IPS DF 4.7 (cell line): ENCODE measurements at regions not wholly inside any gene's neighbourhood (a gene's known extent, or its start where the extent isn't known, plus 50 kb on each side); places are given as distances from the start of the nearest gene placed in this dataset.
"Not testable (repeated sequence)": the region's sequence is repeated elsewhere in the genome, so short reads cannot be mapped to it uniquely, and the experiment has no call there.

Source experiments
- DNase-seq: peaks from one replicate; pipeline ENCODE4 v3.0.0-alpha.2; 2013; ENCODE audit warnings: low spot score; ENCODE audit errors: extremely low read depth

GRCh38 chr15:37397266-37398022 is 297.1 kb upstream of the MEIS2 start:
- no peak for DNase-seq

GRCh38 chr15:37416103-37416502 is 315.8 kb upstream of the MEIS2 start:
- no peak for DNase-seq

- no peak for DNase-seq
These were observed 325.2 kb upstream of the MEIS2 start for GRCh38 chr15:37425541-37425940.

GRCh38 chr15:37427393-37427792 is 327.0 kb upstream of the MEIS2 start:
- DNase-seq: not testable (repeated sequence)

GRCh38 chr15:37446921-37447320 is 346.6 kb upstream of the MEIS2 start:
- no peak for DNase-seq

- DNase-seq: no peak
These were observed 352.1 kb upstream of the MEIS2 start for GRCh38 chr15:37452498-37452897.

GRCh38 chr15:37480482-37480881 is 380.1 kb upstream of the MEIS2 start:
- DNase-seq: no peak

GRCh38 chr15:37481126-37481525 is 380.8 kb upstream of the MEIS2 start:
- no peak for DNase-seq

- no peak for DNase-seq
These were observed 383.4 kb upstream of the MEIS2 start for GRCh38 chr15:37483779-37484178.

GRCh38 chr15:37485056-37485455 is 384.7 kb upstream of the MEIS2 start:
- DNase-seq: no peak

GRCh38 chr15:37490707-37491106 is 390.4 kb upstream of the MEIS2 start:
- no peak for DNase-seq

- DNase-seq: no peak
These were observed 416.3 kb upstream of the MEIS2 start for GRCh38 chr15:37516621-37517020.

- DNase-seq: no peak
These were observed 417.0 kb upstream of the MEIS2 start for GRCh38 chr15:37517191-37517895.

- no peak for DNase-seq
These were observed 416.0 kb upstream of the TMCO5A start for GRCh38 chr15:37518436-37518835.

GRCh38 chr15:37520026-37520425 is 414.4 kb upstream of the TMCO5A start:
- DNase-seq: no peak

GRCh38 chr15:37520882-37521281 is 413.6 kb upstream of the TMCO5A start:
- DNase-seq: no peak

- no peak for DNase-seq
These were observed 409.8 kb upstream of the TMCO5A start for GRCh38 chr15:37524601-37525000.

GRCh38 chr15:37528432-37528831 is 406.0 kb upstream of the TMCO5A start:
- DNase-seq: no peak

GRCh38 chr15:37536967-37537605 is 397.4 kb upstream of the TMCO5A start:
- DNase-seq: no peak

GRCh38 chr15:37537802-37538201 is 396.6 kb upstream of the TMCO5A start:
- DNase-seq: no peak

- no peak for DNase-seq
These were observed 386.3 kb upstream of the TMCO5A start for GRCh38 chr15:37548116-37548515.

- no peak for DNase-seq
These were observed 383.9 kb upstream of the TMCO5A start for GRCh38 chr15:37550360-37551024.
